Psoas muscle (tissue), 7 donors: ENCODE measurements at regions not wholly inside any gene's neighbourhood (a gene's known extent, or its start where the extent isn't known, plus 50 kb on each side); places are given as distances from the start of the nearest gene placed in this dataset.

Source experiments
- ATAC-seq, 4 donors: fragments of 200-7000 bp; cut with Tn5 transposase; one replicate each; pipeline ENCODE4 v1.9.1; 2020; ENCODE audit warnings: moderate library complexity in 3 of 4, mild to moderate bottlenecking in 2 of 4
- DNase-seq, 2 donors: peaks; one replicate each; pipeline ENCODE4 v3.0.0-alpha.2; 2020
- H3K27ac ChIP-seq: fragments of 200-600 bp; one replicate; pipeline ENCODE4 v1.8.0; 2022
- H3K27me3 ChIP-seq, 3 donors: fragments of 200-600 bp in 1 of 3; one replicate each; pipeline versions ENCODE4 v1.6.1 to v1.8.0; 2013 to 2022; ENCODE audit warnings: low read length in 2 of 3, mild to moderate bottlenecking in 2 of 3, moderate library complexity in 1 of 3; ENCODE audit not compliant: insufficient read depth in 3 of 3
- H3K36me3 ChIP-seq, 2 donors: fragments of 200-600 bp in 1 of 2; one replicate each; pipeline versions ENCODE4 v1.6.1 to v1.8.0; 2013 to 2022; ENCODE audit warnings: low read depth in 1 of 2, mild to moderate bottlenecking in 1 of 2, moderate library complexity in 1 of 2; ENCODE audit not compliant: insufficient read depth in 1 of 2
- H3K4me1 ChIP-seq: fragments of 200-600 bp; one replicate; pipeline ENCODE4 v1.8.0; 2022
- H3K4me3 ChIP-seq: fragments of 200-600 bp; one replicate; pipeline ENCODE4 v1.8.0; 2022; ENCODE audit warnings: mild to moderate bottlenecking
- H3K9me3 ChIP-seq: fragments of 200-600 bp; one replicate; pipeline ENCODE4 v1.8.0; 2022
- WGBS, 3 donors: extraction: QIAGEN DNeasy Blood & Tissue Kit; methylation state at CpG; one replicate each; pipeline versions ENCODE4 v1.1.6 to v1.1.7; 2013; 5-methylcytosine and 5-hydroxymethylcytosine counted together
- intact Hi-C, 2 donors: fragments of 100-400 bp; cut with DNase I; formaldehyde crosslinking; loops; one replicate each; pipeline versions ENCODE4 v1.11.0 to v1.14.2; 2022
- TF ChIP-seq, protein P1 (sequence below): fragments of 200-600 bp; IDR thresholded peaks from one replicate; pipeline ENCODE4 v1.8.0; 2022; ENCODE audit warnings: antibody characterized with exemption
- donor health status: healthy with polysubstance abuse.
- donor health status: DM: no; HTN: no; CAD: no; lungs with moderate emphysema.
- donor health status: Bipolar disorder and iron deficiency.
- donor health status: healthy.
- donor health status: DM: yes; HTN: yes; CAD: no.
- donor health status: DM: no; HTN: no; CAD: no.
- donor health status: DM: yes; HTN: yes; CAD: no.

DNA sequence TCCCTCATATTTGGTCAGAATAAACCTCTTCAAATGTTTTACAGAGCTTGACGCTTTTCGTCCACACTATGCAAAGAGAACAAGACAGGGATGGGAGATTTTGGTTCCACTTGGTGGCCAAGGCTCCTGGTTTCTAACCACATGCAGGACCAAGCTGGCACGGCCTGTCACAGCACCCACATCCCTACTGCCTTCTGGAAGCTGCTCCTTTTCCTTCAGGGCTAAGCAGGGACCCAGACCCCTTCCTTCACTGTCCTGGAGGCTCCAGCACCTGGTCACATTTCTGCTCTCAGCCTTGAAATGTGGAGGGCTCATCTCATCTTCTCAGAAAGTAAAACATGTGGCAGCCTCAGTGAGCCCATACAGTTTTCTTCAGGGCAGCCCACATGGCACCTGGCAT lies 50.4 kb upstream of the ARHGEF7 start:
- Histone ChIP-seq H3K9me3 (no peaks in the 10 kb centered on the region), H3K4me1 (peaks cover 12% of the 10 kb centered on the region), H3K27me3 (no peaks in the 10 kb centered on the region), H3K4me3 (no peak overlapping the region), H3K27ac (no peak overlapping the region), H3K36me3 (no peaks in the 10 kb centered on the region)
- DNase-seq, result no peak
- TF ChIP-seq, protein P1, sequence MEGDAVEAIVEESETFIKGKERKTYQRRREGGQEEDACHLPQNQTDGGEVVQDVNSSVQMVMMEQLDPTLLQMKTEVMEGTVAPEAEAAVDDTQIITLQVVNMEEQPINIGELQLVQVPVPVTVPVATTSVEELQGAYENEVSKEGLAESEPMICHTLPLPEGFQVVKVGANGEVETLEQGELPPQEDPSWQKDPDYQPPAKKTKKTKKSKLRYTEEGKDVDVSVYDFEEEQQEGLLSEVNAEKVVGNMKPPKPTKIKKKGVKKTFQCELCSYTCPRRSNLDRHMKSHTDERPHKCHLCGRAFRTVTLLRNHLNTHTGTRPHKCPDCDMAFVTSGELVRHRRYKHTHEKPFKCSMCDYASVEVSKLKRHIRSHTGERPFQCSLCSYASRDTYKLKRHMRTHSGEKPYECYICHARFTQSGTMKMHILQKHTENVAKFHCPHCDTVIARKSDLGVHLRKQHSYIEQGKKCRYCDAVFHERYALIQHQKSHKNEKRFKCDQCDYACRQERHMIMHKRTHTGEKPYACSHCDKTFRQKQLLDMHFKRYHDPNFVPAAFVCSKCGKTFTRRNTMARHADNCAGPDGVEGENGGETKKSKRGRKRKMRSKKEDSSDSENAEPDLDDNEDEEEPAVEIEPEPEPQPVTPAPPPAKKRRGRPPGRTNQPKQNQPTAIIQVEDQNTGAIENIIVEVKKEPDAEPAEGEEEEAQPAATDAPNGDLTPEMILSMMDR, result no peak
- intact Hi-C loops, result loop anchor here in 1 of 2 donors (5.0 kb wide), 1 partner anchor 158 kb away; no protein-coding TSS in a partner anchor
- ATAC-seq, result no peak
- 95 to 97% (median 97%) methylated on average over 3 of the region's 3 CpGs for WGBS, 3 donors

DNA sequence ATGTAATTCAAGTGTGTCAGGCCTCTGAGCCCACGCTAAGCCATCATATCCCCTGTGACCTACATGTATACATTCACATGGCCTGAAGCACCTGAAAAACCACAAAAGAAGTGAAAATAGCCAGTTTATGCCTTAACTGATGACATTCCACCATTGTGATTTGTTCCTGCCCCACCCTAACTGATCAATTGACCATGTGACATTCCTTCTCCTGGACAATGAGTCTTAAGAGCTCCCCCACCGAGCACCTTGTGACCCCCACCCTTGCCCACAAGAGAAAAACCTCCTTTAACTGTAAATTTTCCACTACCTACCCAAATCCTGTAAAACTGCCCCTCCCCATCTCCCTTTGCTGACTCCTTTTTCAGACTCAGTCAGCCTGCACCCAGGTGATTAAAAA lies 52.1 kb upstream of the ARHGEF7 start:
- H3K4me1 ChIP-seq, result peaks cover 12% of the 10 kb centered on the region
- H3K4me3 ChIP-seq, result no peak overlapping the region
- WGBS, 3 donors, result 62 to 87% (median 73%) methylated on average over 2 of the region's 2 CpGs
- intact Hi-C loops, result no loop called here
- no peak for ATAC-seq
- H3K36me3 ChIP-seq, result no peaks in the 10 kb centered on the region
- no peaks in the 10 kb centered on the region for H3K27me3 ChIP-seq
- TF ChIP-seq, protein P1, result no peak
- no peak for DNase-seq
- H3K27ac ChIP-seq, result no peak overlapping the region
- no peaks in the 10 kb centered on the region for H3K9me3 ChIP-seq

DNA sequence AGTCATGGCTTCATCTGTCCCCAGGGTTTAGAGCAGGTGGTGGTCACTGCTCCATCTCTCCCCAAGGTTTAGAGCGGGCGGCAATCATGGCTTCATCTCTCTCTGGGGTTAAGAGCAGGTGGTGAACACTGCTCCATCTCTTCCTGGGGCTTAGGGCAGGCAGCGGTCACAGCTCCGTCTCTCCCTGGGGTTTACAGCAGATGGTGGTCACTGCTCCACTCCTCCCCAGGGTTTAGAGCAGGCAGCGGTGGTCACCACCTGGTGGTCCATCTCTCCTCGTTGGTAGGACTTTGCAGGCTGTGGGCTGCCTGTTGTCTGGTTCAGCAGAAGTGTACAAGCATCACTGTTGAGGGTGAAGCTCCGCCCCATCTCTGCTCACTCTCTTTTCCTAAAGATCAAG lies 52.8 kb upstream of the ARHGEF7 start:
- intact Hi-C loops, result no loop called here
- peaks cover 12% of the 10 kb centered on the region for H3K4me1 ChIP-seq
- 85 to 94% (median 87%) methylated on average over 7 of the region's 7 CpGs for WGBS, 3 donors

DNA sequence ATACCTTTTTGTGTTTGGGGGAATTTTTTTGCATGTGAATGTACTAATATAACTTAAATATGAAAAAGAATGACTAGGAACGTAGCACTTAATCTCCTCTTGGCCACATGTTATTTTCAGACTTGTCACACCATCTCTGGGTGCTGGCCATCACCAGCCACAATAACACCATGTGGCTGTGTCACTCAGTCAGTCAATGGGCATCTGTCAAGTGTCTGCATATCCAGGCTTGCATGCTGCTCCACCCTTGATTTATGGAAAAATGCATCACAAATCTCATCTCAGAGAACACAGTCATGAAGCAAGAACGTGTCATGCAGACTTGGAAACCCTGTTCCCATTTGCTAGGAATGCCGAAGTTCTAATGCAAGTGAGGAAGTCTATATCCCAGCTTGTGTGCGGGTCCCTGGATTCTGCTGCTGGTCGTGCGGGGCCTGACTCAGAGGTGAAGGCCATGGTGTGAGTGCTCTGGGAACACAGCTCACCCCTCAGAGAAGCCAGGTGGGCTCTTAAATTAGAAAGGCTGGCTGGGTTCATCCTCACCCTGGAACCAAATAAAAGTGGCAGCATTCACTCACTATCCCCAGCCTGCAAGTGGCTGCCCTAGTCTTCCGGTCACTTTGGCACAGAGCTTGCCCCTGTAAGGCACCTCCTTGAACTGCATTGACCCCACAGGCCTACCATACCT lies 53.6 kb upstream of the ARHGEF7 start:
- no peak for DNase-seq
- intact Hi-C loops, result no loop called here
- TF ChIP-seq, protein P1, result no peak
- peaks cover 12% of the 10 kb centered on the region for H3K4me1 ChIP-seq
- no peak overlapping the region for H3K4me3 ChIP-seq
- WGBS, 3 donors, result 36 to 53% (median 41%) methylated on average over 7 of the region's 7 CpGs
- no peaks in the 10 kb centered on the region for H3K9me3 ChIP-seq
- peak overlapping the region; percentile 58 for H3K27ac ChIP-seq
- no peaks in the 10 kb centered on the region for H3K36me3 ChIP-seq
- no peaks in the 10 kb centered on the region for H3K27me3 ChIP-seq
- ATAC-seq, result peak; percentile 39 to 81 (median 78)

More for the DNA sequence above, 52.8 kb upstream of the ARHGEF7 start:
- Histone ChIP-seq H3K36me3 (no peaks in the 10 kb centered on the region), H3K4me3 (no peak overlapping the region), H3K27ac (no peak overlapping the region), H3K27me3 (no peaks in the 10 kb centered on the region), H3K9me3 (no peaks in the 10 kb centered on the region)
- no peak for ATAC-seq
- no peak for DNase-seq
- TF ChIP-seq, protein P1, result no peak
